ENCODE measurements at regions not wholly inside any gene's neighbourhood (a gene's known extent, or its start where the extent isn't known, plus 50 kb on each side); places are given as distances from the start of the nearest gene placed in this dataset.

GRCh38 chr6:56382416-56382940 is 135.1 kb upstream of the COL21A1 start:
- H3K4me1 ChIP-seq = peaks cover 0 to 62% (median 24%) of the 10 kb centered on the region in 4 donors
- intact Hi-C loops (cut with DNase I; ENCODE audit: low total_unique reads) = loop anchor here (10.0 kb wide), 1 partner anchor 62 kb away; no protein-coding TSS in a partner anchor
- H3K4me3 ChIP-seq = no peak overlapping the region
- no peak for TF ChIP-seq CTCF (IDR thresholded peaks at IDR 0.05)
- no peaks in the 10 kb centered on the region for H3K36me3 ChIP-seq
- no peak for DNase-seq
- H3K9me3 ChIP-seq = no peaks in the 10 kb centered on the region
- no peaks in the 10 kb centered on the region for H3K27me3 ChIP-seq
- peak overlapping the region; percentile 53 to 74 for H3K27ac ChIP-seq

- no peaks in the 10 kb centered on the region for H3K27me3 ChIP-seq
- H3K9me3 ChIP-seq = no peaks in the 10 kb centered on the region
- TF ChIP-seq CTCF (IDR thresholded peaks at IDR 0.05) = no peak
- H3K27ac ChIP-seq = peak overlapping the region; percentile 28 to 74
- DNase-seq = no peak
- H3K36me3 ChIP-seq = no peaks in the 10 kb centered on the region
- H3K4me1 ChIP-seq = peaks cover 0 to 55% (median 23%) of the 10 kb centered on the region in 4 donors
- H3K4me3 ChIP-seq = no peak overlapping the region
- intact Hi-C loops (cut with DNase I; ENCODE audit: low total_unique reads) = loop anchor here (10.0 kb wide), 1 partner anchor 63 kb away; no protein-coding TSS in a partner anchor
Measured at GRCh38 chr6:56381801-56382251, 134.4 kb upstream of the COL21A1 start.

GRCh38 chr6:56380476-56380875 is 133.1 kb upstream of the COL21A1 start:
- no peak for TF ChIP-seq CTCF (IDR thresholded peaks at IDR 0.05)
- no peak overlapping the region for H3K4me3 ChIP-seq
- H3K9me3 ChIP-seq = no peaks in the 10 kb centered on the region
- no peaks in the 10 kb centered on the region for H3K36me3 ChIP-seq
- H3K27me3 ChIP-seq = no peaks in the 10 kb centered on the region
- intact Hi-C loops (cut with DNase I; ENCODE audit: low total_unique reads) = loop anchor here (10.0 kb wide), 1 partner anchor 64 kb away; no protein-coding TSS in a partner anchor
- DNase-seq = no peak
- H3K4me1 ChIP-seq = peaks cover 0 to 54% (median 23%) of the 10 kb centered on the region in 4 donors
- H3K27ac ChIP-seq = no peak overlapping the region

GRCh38 chr6:56378966-56379585 is 131.7 kb upstream of the COL21A1 start:
- H3K27me3 ChIP-seq = no peaks in the 10 kb centered on the region
- H3K4me1 ChIP-seq = peaks cover 0 to 54% (median 16%) of the 10 kb centered on the region in 4 donors
- no peak overlapping the region for H3K27ac ChIP-seq
- intact Hi-C loops (cut with DNase I; ENCODE audit: low total_unique reads) = no loop called here
- H3K4me3 ChIP-seq = no peak overlapping the region
- DNase-seq = no peak
- no peak for TF ChIP-seq CTCF (IDR thresholded peaks at IDR 0.05)
- H3K9me3 ChIP-seq = no peaks in the 10 kb centered on the region
- no peaks in the 10 kb centered on the region for H3K36me3 ChIP-seq

- TF ChIP-seq CTCF (IDR thresholded peaks at IDR 0.05) = no peak
- H3K27ac ChIP-seq = no peak overlapping the region
- no peaks in the 10 kb centered on the region for H3K9me3 ChIP-seq
- DNase-seq = no peak
- intact Hi-C loops (cut with DNase I; ENCODE audit: low total_unique reads) = no loop called here
- H3K36me3 ChIP-seq = no peaks in the 10 kb centered on the region
- no peak overlapping the region for H3K4me3 ChIP-seq
- H3K4me1 ChIP-seq = peaks cover 0 to 51% (median 12%) of the 10 kb centered on the region in 4 donors
- no peaks in the 10 kb centered on the region for H3K27me3 ChIP-seq
Measured at GRCh38 chr6:56378507-56378906, 131.1 kb upstream of the COL21A1 start.
